ENCODE measurements at regions not wholly inside any gene's neighbourhood (a gene's known extent, or its start where the extent isn't known, plus 50 kb on each side); places are given as distances from the start of the nearest gene placed in this dataset.
"Not testable (repeated sequence)": the region's sequence is repeated elsewhere in the genome, so short reads cannot be mapped to it uniquely, and the experiment has no call there.

- no peak for DNase-seq (ENCODE audit: low read depth in 2 of 2)
Observed at GRCh38 chr3:110389005-110389404, 682.6 kb upstream of the NECTIN3 start.

GRCh38 chr3:110390372-110390771 lies 681.2 kb upstream of the NECTIN3 start:
- DNase-seq (ENCODE audit: low read depth in 2 of 2), result no peak

GRCh38 chr3:110391042-110391441 lies 680.6 kb upstream of the NECTIN3 start:
- peak in 1 of 2 donors; percentile 11 for DNase-seq (ENCODE audit: low read depth in 2 of 2)

- DNase-seq (ENCODE audit: low read depth in 2 of 2), result peak; percentile 3 to 21
Observed at GRCh38 chr3:110391640-110392395, 679.8 kb upstream of the NECTIN3 start.

GRCh38 chr3:110393941-110394340 lies 677.7 kb upstream of the NECTIN3 start:
- no peak for DNase-seq (ENCODE audit: low read depth in 2 of 2)

GRCh38 chr3:110397115-110397514 lies 674.5 kb upstream of the NECTIN3 start:
- DNase-seq (ENCODE audit: low read depth in 2 of 2), result peak in 1 of 2 donors; percentile 44

- no peak for DNase-seq (ENCODE audit: low read depth in 2 of 2)
Observed at GRCh38 chr3:110400315-110400714, 671.3 kb upstream of the NECTIN3 start.

- peak in 1 of 2 donors; percentile 51 for DNase-seq (ENCODE audit: low read depth in 2 of 2)
Observed at GRCh38 chr3:110405830-110406585, 665.6 kb upstream of the NECTIN3 start.

- DNase-seq (ENCODE audit: low read depth in 2 of 2), result peak; percentile 24 to 83
Observed at GRCh38 chr3:110413266-110413665, 658.4 kb upstream of the NECTIN3 start.

- peak; percentile 89 to 91 for DNase-seq (ENCODE audit: low read depth in 2 of 2)
Observed at GRCh38 chr3:110413807-110414748, 657.5 kb upstream of the NECTIN3 start.

- peak; percentile 44 to 82 for DNase-seq (ENCODE audit: low read depth in 2 of 2)
Observed at GRCh38 chr3:110414855-110415254, 656.8 kb upstream of the NECTIN3 start.

GRCh38 chr3:110419096-110419495 lies 652.5 kb upstream of the NECTIN3 start:
- peak; percentile 9 to 10 for DNase-seq (ENCODE audit: low read depth in 2 of 2)

- no peak for DNase-seq (ENCODE audit: low read depth in 2 of 2)
Observed at GRCh38 chr3:110419601-110420000, 652.0 kb upstream of the NECTIN3 start.

- DNase-seq (ENCODE audit: low read depth in 2 of 2), result peak; percentile 69 to 89
Observed at GRCh38 chr3:110420158-110420641, 651.4 kb upstream of the NECTIN3 start.

- no peak for DNase-seq (ENCODE audit: low read depth in 2 of 2)
Observed at GRCh38 chr3:110423276-110423675, 648.3 kb upstream of the NECTIN3 start.

GRCh38 chr3:110430146-110430545 lies 641.5 kb upstream of the NECTIN3 start:
- no peak for DNase-seq (ENCODE audit: low read depth in 2 of 2)

GRCh38 chr3:110436209-110436608 lies 635.4 kb upstream of the NECTIN3 start:
- DNase-seq (ENCODE audit: low read depth in 2 of 2), result no peak

GRCh38 chr3:110440066-110440653 lies 631.5 kb upstream of the NECTIN3 start:
- not testable (repeated sequence) for DNase-seq (ENCODE audit: low read depth in 2 of 2)

- peak in 1 of 2 donors; percentile 32 for DNase-seq (ENCODE audit: low read depth in 2 of 2)
Observed at GRCh38 chr3:110454066-110454465, 617.5 kb upstream of the NECTIN3 start.

- DNase-seq (ENCODE audit: low read depth in 2 of 2), result no peak
Observed at GRCh38 chr3:110456001-110456400, 615.6 kb upstream of the NECTIN3 start.

Measured in lung microvascular endothelial cell (primary cell).